ENCODE measurements at regions not wholly inside any gene's neighbourhood (a gene's known extent, or its start where the extent isn't known, plus 50 kb on each side); places are given as distances from the start of the nearest gene placed in this dataset.

GRCh38 chr3:152156880-152157279, 111.8 kb upstream of the MBNL1 start:
- no peaks in the 10 kb centered on the region for H3K9me3 ChIP-seq (ENCODE audit: low read depth, low read length)
- H3K27me3 ChIP-seq (ENCODE audit: insufficient read depth, low read length): no peaks in the 10 kb centered on the region
- H3K4me3 ChIP-seq (ENCODE audit: low read length): no peak overlapping the region
- H3K4me1 ChIP-seq (ENCODE audit: insufficient read depth, low read length): no peaks in the 10 kb centered on the region

GRCh38 chr3:152157337-152157736, 111.4 kb upstream of the MBNL1 start:
- Histone ChIP-seq H3K9me3 (ENCODE audit: low read depth, low read length) (no peaks in the 10 kb centered on the region), H3K27me3 (ENCODE audit: insufficient read depth, low read length) (no peaks in the 10 kb centered on the region), H3K4me3 (ENCODE audit: low read length) (no peak overlapping the region), H3K4me1 (ENCODE audit: insufficient read depth, low read length) (no peaks in the 10 kb centered on the region)

- Histone ChIP-seq H3K9me3 (ENCODE audit: low read depth, low read length) (peaks cover under 1% of the 10 kb centered on the region), H3K4me1 (ENCODE audit: insufficient read depth, low read length) (no peaks in the 10 kb centered on the region), H3K27me3 (ENCODE audit: insufficient read depth, low read length) (no peaks in the 10 kb centered on the region), H3K4me3 (ENCODE audit: low read length) (no peak overlapping the region)
Measured at GRCh38 chr3:152159328-152159727, 109.4 kb upstream of the MBNL1 start.

GRCh38 chr3:152160350-152161011, 108.2 kb upstream of the MBNL1 start:
- no peaks in the 10 kb centered on the region for H3K27me3 ChIP-seq (ENCODE audit: insufficient read depth, low read length)
- H3K4me3 ChIP-seq (ENCODE audit: low read length): no peak overlapping the region
- H3K9me3 ChIP-seq (ENCODE audit: low read depth, low read length): peaks cover 10% of the 10 kb centered on the region
- no peaks in the 10 kb centered on the region for H3K4me1 ChIP-seq (ENCODE audit: insufficient read depth, low read length)

GRCh38 chr3:152172460-152172859, 96.3 kb upstream of the MBNL1 start:
- no peak overlapping the region for H3K4me3 ChIP-seq (ENCODE audit: low read length)
- peaks cover 14% of the 10 kb centered on the region for H3K4me1 ChIP-seq (ENCODE audit: insufficient read depth, low read length)
- H3K27me3 ChIP-seq (ENCODE audit: insufficient read depth, low read length): no peaks in the 10 kb centered on the region
- H3K9me3 ChIP-seq (ENCODE audit: low read depth, low read length): no peaks in the 10 kb centered on the region

GRCh38 chr3:152173627-152174026, 95.1 kb upstream of the MBNL1 start:
- no peaks in the 10 kb centered on the region for H3K27me3 ChIP-seq (ENCODE audit: insufficient read depth, low read length)
- H3K4me1 ChIP-seq (ENCODE audit: insufficient read depth, low read length): peaks cover 23% of the 10 kb centered on the region
- no peaks in the 10 kb centered on the region for H3K9me3 ChIP-seq (ENCODE audit: low read depth, low read length)
- H3K4me3 ChIP-seq (ENCODE audit: low read length): no peak overlapping the region

- Histone ChIP-seq H3K27me3 (ENCODE audit: insufficient read depth, low read length) (no peaks in the 10 kb centered on the region), H3K9me3 (ENCODE audit: low read depth, low read length) (no peaks in the 10 kb centered on the region), H3K4me1 (ENCODE audit: insufficient read depth, low read length) (peaks cover 23% of the 10 kb centered on the region), H3K4me3 (ENCODE audit: low read length) (no peak overlapping the region)
Measured at GRCh38 chr3:152174876-152175527, 93.7 kb upstream of the MBNL1 start.

- peaks cover 23% of the 10 kb centered on the region for H3K4me1 ChIP-seq (ENCODE audit: insufficient read depth, low read length)
- no peaks in the 10 kb centered on the region for H3K27me3 ChIP-seq (ENCODE audit: insufficient read depth, low read length)
- no peaks in the 10 kb centered on the region for H3K9me3 ChIP-seq (ENCODE audit: low read depth, low read length)
- H3K4me3 ChIP-seq (ENCODE audit: low read length): no peak overlapping the region
Measured at GRCh38 chr3:152175528-152175889, 93.2 kb upstream of the MBNL1 start.

GRCh38 chr3:152176241-152176640, 92.5 kb upstream of the MBNL1 start:
- H3K4me1 ChIP-seq (ENCODE audit: insufficient read depth, low read length): peaks cover 23% of the 10 kb centered on the region
- H3K4me3 ChIP-seq (ENCODE audit: low read length): no peak overlapping the region
- no peaks in the 10 kb centered on the region for H3K27me3 ChIP-seq (ENCODE audit: insufficient read depth, low read length)
- H3K9me3 ChIP-seq (ENCODE audit: low read depth, low read length): no peaks in the 10 kb centered on the region

- Histone ChIP-seq H3K27me3 (ENCODE audit: insufficient read depth, low read length) (no peaks in the 10 kb centered on the region), H3K9me3 (ENCODE audit: low read depth, low read length) (no peaks in the 10 kb centered on the region), H3K4me3 (ENCODE audit: low read length) (no peak overlapping the region), H3K4me1 (ENCODE audit: insufficient read depth, low read length) (peaks cover 23% of the 10 kb centered on the region)
Measured at GRCh38 chr3:152176998-152177397, 91.7 kb upstream of the MBNL1 start.

GRCh38 chr3:152177757-152178156, 91.0 kb upstream of the MBNL1 start:
- Histone ChIP-seq H3K9me3 (ENCODE audit: low read depth, low read length) (no peaks in the 10 kb centered on the region), H3K4me1 (ENCODE audit: insufficient read depth, low read length) (peaks cover 23% of the 10 kb centered on the region), H3K27me3 (ENCODE audit: insufficient read depth, low read length) (no peaks in the 10 kb centered on the region), H3K4me3 (ENCODE audit: low read length) (no peak overlapping the region)

GRCh38 chr3:152183473-152183872, 85.3 kb upstream of the MBNL1 start:
- H3K4me3 ChIP-seq (ENCODE audit: low read length): no peak overlapping the region
- H3K27me3 ChIP-seq (ENCODE audit: insufficient read depth, low read length): no peaks in the 10 kb centered on the region
- no peaks in the 10 kb centered on the region for H3K9me3 ChIP-seq (ENCODE audit: low read depth, low read length)
- H3K4me1 ChIP-seq (ENCODE audit: insufficient read depth, low read length): peaks cover 17% of the 10 kb centered on the region

GRCh38 chr3:152184971-152185686, 83.6 kb upstream of the MBNL1 start:
- no peaks in the 10 kb centered on the region for H3K27me3 ChIP-seq (ENCODE audit: insufficient read depth, low read length)
- no peak overlapping the region for H3K4me3 ChIP-seq (ENCODE audit: low read length)
- no peaks in the 10 kb centered on the region for H3K9me3 ChIP-seq (ENCODE audit: low read depth, low read length)
- peaks cover 17% of the 10 kb centered on the region for H3K4me1 ChIP-seq (ENCODE audit: insufficient read depth, low read length)

- peaks cover 17% of the 10 kb centered on the region for H3K4me1 ChIP-seq (ENCODE audit: insufficient read depth, low read length)
- H3K27me3 ChIP-seq (ENCODE audit: insufficient read depth, low read length): no peaks in the 10 kb centered on the region
- H3K9me3 ChIP-seq (ENCODE audit: low read depth, low read length): no peaks in the 10 kb centered on the region
- H3K4me3 ChIP-seq (ENCODE audit: low read length): no peak overlapping the region
Measured at GRCh38 chr3:152185891-152186630, 82.7 kb upstream of the MBNL1 start.

- Histone ChIP-seq H3K4me1 (ENCODE audit: insufficient read depth, low read length) (peaks cover 45% of the 10 kb centered on the region), H3K9me3 (ENCODE audit: low read depth, low read length) (no peaks in the 10 kb centered on the region), H3K27me3 (ENCODE audit: insufficient read depth, low read length) (no peaks in the 10 kb centered on the region), H3K4me3 (ENCODE audit: low read length) (no peak overlapping the region)
Measured at GRCh38 chr3:152190636-152191183, 78.0 kb upstream of the MBNL1 start.

All from mononuclear cell (primary cell).